ENCODE measurements at regions not wholly inside any gene's neighbourhood (a gene's known extent, or its start where the extent isn't known, plus 50 kb on each side); places are given as distances from the start of the nearest gene placed in this dataset.
"Not testable (repeated sequence)": the region's sequence is repeated elsewhere in the genome, so short reads cannot be mapped to it uniquely, and the experiment has no call there.

DNA sequence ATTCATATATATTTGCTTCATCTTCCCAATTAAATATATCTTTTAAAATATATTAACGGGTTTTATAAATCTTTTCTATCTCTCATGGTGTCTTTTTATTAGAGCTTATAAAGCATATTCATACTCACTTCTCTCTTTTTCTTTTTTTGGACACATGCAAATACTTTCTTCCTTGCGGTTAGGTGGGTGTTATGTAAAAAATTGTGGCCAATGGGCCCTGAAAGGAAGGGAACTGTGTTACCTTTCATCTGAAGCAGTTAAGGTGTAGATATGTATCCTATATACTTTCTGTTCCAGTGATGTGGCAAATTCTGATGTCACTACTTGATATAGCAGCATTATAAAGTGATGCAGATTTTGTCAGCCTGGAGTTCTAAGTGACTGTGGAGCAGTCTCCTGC, 714.5 kb downstream of the PLCL1 start:
- intact Hi-C loops (cut with DNase I), result no loop called here

DNA sequence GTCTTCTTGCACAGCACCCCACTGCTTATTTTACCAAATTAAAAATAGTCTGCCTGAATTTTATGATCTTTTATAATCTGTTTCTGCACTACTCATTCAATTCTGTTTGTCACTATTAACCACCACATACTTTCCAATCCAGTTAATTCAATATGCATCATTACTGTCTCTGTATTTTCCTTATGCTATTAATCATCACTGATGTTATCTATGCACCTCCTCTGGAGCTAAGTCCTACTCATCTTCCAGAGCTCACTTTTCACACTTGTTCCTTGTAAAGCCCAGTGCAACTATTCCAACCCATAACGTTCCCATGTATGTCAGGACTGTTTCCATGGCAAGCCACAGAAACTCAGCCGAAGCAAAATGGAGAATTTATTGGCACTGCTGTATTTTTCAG, 713.6 kb downstream of the PLCL1 start:
- intact Hi-C loops (cut with DNase I), result no loop called here
- no peaks in the 10 kb centered on the region for H3K27me3 ChIP-seq
- DNase-seq, result no peak
- TF ChIP-seq, protein P1, sequence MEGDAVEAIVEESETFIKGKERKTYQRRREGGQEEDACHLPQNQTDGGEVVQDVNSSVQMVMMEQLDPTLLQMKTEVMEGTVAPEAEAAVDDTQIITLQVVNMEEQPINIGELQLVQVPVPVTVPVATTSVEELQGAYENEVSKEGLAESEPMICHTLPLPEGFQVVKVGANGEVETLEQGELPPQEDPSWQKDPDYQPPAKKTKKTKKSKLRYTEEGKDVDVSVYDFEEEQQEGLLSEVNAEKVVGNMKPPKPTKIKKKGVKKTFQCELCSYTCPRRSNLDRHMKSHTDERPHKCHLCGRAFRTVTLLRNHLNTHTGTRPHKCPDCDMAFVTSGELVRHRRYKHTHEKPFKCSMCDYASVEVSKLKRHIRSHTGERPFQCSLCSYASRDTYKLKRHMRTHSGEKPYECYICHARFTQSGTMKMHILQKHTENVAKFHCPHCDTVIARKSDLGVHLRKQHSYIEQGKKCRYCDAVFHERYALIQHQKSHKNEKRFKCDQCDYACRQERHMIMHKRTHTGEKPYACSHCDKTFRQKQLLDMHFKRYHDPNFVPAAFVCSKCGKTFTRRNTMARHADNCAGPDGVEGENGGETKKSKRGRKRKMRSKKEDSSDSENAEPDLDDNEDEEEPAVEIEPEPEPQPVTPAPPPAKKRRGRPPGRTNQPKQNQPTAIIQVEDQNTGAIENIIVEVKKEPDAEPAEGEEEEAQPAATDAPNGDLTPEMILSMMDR (IDR thresholded peaks at IDR 0.05), result no peak
- H3K27ac ChIP-seq, result no peak overlapping the region
- no peaks in the 10 kb centered on the region for H3K4me1 ChIP-seq
- ATAC-seq, result no peak
- H3K4me3 ChIP-seq, result no peak overlapping the region
- no peaks in the 10 kb centered on the region for H3K36me3 ChIP-seq
- H3K9me3 ChIP-seq, result no peaks in the 10 kb centered on the region

More for the DNA sequence above, 714.5 kb downstream of the PLCL1 start:
- no peaks in the 10 kb centered on the region for H3K9me3 ChIP-seq
- H3K36me3 ChIP-seq, result no peaks in the 10 kb centered on the region
- TF ChIP-seq, protein P1 (IDR thresholded peaks at IDR 0.05), result no peak
- H3K4me3 ChIP-seq, result no peak overlapping the region
- no peak for ATAC-seq
- no peak overlapping the region for H3K27ac ChIP-seq
- no peak for DNase-seq
- no peaks in the 10 kb centered on the region for H3K27me3 ChIP-seq
- H3K4me1 ChIP-seq, result no peaks in the 10 kb centered on the region

DNA sequence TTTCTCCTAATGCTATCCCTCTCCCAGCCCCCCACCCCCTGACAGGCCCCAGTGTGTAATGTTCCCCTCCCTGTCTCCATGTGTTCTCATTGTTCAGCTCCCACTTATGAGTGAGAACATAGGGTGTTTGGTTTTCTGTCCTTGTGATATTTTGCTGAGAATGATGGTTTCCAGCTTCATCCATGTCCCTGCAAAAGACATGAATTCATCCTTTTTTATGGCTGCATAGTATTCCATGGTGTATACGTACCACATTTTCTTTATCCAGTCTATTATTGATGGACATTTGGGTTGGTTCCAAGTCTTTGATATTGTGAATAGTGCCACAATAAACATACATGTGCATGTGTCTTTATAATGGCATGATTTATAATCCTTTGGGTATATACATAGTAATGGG, 704.2 kb downstream of the PLCL1 start:
- H3K4me3 ChIP-seq; H3K36me3 ChIP-seq; ATAC-seq; intact Hi-C loops (cut with DNase I); H3K4me1 ChIP-seq; DNase-seq; H3K9me3 ChIP-seq; H3K27ac ChIP-seq; H3K27me3 ChIP-seq: not testable (repeated sequence)

DNA sequence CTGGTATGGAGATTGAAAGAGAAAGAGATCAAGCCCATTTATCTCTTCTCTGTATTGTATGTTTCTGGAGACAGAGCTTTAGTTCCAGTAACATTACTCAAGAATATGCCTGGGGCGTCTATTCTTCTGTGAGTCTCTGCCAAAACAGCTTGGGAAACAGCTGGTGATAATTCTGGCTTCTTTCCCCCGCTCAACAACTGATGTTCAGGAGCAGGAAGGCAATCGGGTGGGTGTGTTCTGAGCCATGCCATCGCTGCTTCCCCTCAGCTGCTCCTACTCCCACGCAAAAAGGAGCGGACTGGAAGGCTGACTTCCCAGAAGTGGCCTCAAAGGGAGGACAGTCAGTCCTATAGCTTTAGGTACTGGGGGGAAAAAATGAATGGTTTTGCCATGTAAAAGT, 695.1 kb downstream of the PLCL1 start:
- Histone ChIP-seq H3K4me1 (no peaks in the 10 kb centered on the region), H3K27ac (no peak overlapping the region), H3K9me3 (no peaks in the 10 kb centered on the region), H3K27me3 (no peaks in the 10 kb centered on the region), H3K36me3 (no peaks in the 10 kb centered on the region), H3K4me3 (no peak overlapping the region)
- no peak for DNase-seq
- peak; percentile 65 for ATAC-seq
- intact Hi-C loops (cut with DNase I), result no loop called here
- TF ChIP-seq, protein P1 (IDR thresholded peaks at IDR 0.05), result no peak

- no peaks in the 10 kb centered on the region for H3K27me3 ChIP-seq
- H3K36me3 ChIP-seq, result no peaks in the 10 kb centered on the region
- no peak overlapping the region for H3K27ac ChIP-seq
- intact Hi-C loops (cut with DNase I), result no loop called here
- no peak overlapping the region for H3K4me3 ChIP-seq
- TF ChIP-seq, protein P1 (IDR thresholded peaks at IDR 0.05), result no peak
- H3K9me3 ChIP-seq, result no peaks in the 10 kb centered on the region
- no peaks in the 10 kb centered on the region for H3K4me1 ChIP-seq
- no peak for ATAC-seq
- no peak for DNase-seq
Measured at GRCh38 chr2:198498516-198498915, 694.1 kb downstream of the PLCL1 start.

- TF ChIP-seq, protein P1 (IDR thresholded peaks at IDR 0.05), result no peak
- H3K4me1 ChIP-seq, result no peaks in the 10 kb centered on the region
- H3K27me3 ChIP-seq, result no peaks in the 10 kb centered on the region
- no peaks in the 10 kb centered on the region for H3K9me3 ChIP-seq
- no peak for ATAC-seq
- no peak for DNase-seq
- no peak overlapping the region for H3K27ac ChIP-seq
- no peak overlapping the region for H3K4me3 ChIP-seq
- H3K36me3 ChIP-seq, result no peaks in the 10 kb centered on the region
- intact Hi-C loops (cut with DNase I), result no loop called here
Measured at GRCh38 chr2:198498048-198498447, 693.7 kb downstream of the PLCL1 start.
